Epithelial cell of prostate (primary cell): ENCODE measurements at regions not wholly inside any gene's neighbourhood (a gene's known extent, or its start where the extent isn't known, plus 50 kb on each side); places are given as distances from the start of the nearest gene placed in this dataset.

Experiments
- DNase-seq: peaks from one replicate; pipeline ENCODE4 v3.0.0-alpha.2; 2011; ENCODE audit warnings: low read depth, low spot score
- H3K27ac ChIP-seq: fragments of 450-650 bp; 2 replicates; pipeline ENCODE4 v1.5.1; 2017; ENCODE audit warnings: mild to moderate bottlenecking

- DNase-seq = no peak
- H3K27ac ChIP-seq = no peak overlapping the region
Observed at GRCh38 chr10:52939894-52940293, 167.3 kb upstream of the MBL2 start.

GRCh38 chr10:52933748-52934147 is 161.2 kb upstream of the MBL2 start:
- H3K27ac ChIP-seq = no peak overlapping the region
- no peak for DNase-seq

GRCh38 chr10:52927678-52928077 is 155.1 kb upstream of the MBL2 start:
- DNase-seq = no peak
- no peak overlapping the region for H3K27ac ChIP-seq

GRCh38 chr10:52923520-52923919 is 150.9 kb upstream of the MBL2 start:
- no peak for DNase-seq
- H3K27ac ChIP-seq = no peak overlapping the region

- DNase-seq = no peak
Observed at GRCh38 chr10:52918714-52919305, 146.2 kb upstream of the MBL2 start.

GRCh38 chr10:52915391-52915790 is 142.8 kb upstream of the MBL2 start:
- DNase-seq = no peak
- H3K27ac ChIP-seq = no peak overlapping the region

More at GRCh38 chr10:52918714-52919305, 146.2 kb upstream of the MBL2 start:
- no peak overlapping the region for H3K27ac ChIP-seq

GRCh38 chr10:52911163-52911562 is 138.6 kb upstream of the MBL2 start:
- H3K27ac ChIP-seq = no peak overlapping the region
- no peak for DNase-seq

- DNase-seq = no peak
- H3K27ac ChIP-seq = no peak overlapping the region
Observed at GRCh38 chr10:52908478-52908877, 135.9 kb upstream of the MBL2 start.

- peak; percentile 40 for DNase-seq
- H3K27ac ChIP-seq = no peak overlapping the region
Observed at GRCh38 chr10:52906046-52906445, 133.5 kb upstream of the MBL2 start.

GRCh38 chr10:52903397-52903938 is 130.9 kb upstream of the MBL2 start:
- no peak overlapping the region for H3K27ac ChIP-seq
- no peak for DNase-seq

- DNase-seq = no peak
- H3K27ac ChIP-seq = no peak overlapping the region
Observed at GRCh38 chr10:52900593-52900992, 128.0 kb upstream of the MBL2 start.

- no peak overlapping the region for H3K27ac ChIP-seq
- peak; percentile 53 for DNase-seq
Observed at GRCh38 chr10:52897162-52897561, 124.6 kb upstream of the MBL2 start.

- DNase-seq = no peak
- no peak overlapping the region for H3K27ac ChIP-seq
Observed at GRCh38 chr10:52895059-52895458, 122.5 kb upstream of the MBL2 start.

- DNase-seq = no peak
- H3K27ac ChIP-seq = no peak overlapping the region
Observed at GRCh38 chr10:52890281-52890680, 117.7 kb upstream of the MBL2 start.

GRCh38 chr10:52889611-52890010 is 117.0 kb upstream of the MBL2 start:
- H3K27ac ChIP-seq = no peak overlapping the region
- DNase-seq = no peak

- DNase-seq = peak; percentile 96
- H3K27ac ChIP-seq = peak overlapping the region; percentile 60
Observed at GRCh38 chr10:52883996-52884871, 111.7 kb upstream of the MBL2 start.

GRCh38 chr10:52879091-52879807 is 106.7 kb upstream of the MBL2 start:
- no peak overlapping the region for H3K27ac ChIP-seq
- DNase-seq = peak; percentile 12

GRCh38 chr10:52877451-52877850 is 104.9 kb upstream of the MBL2 start:
- DNase-seq = no peak
- no peak overlapping the region for H3K27ac ChIP-seq

- H3K27ac ChIP-seq = no peak overlapping the region
- no peak for DNase-seq
Observed at GRCh38 chr10:52875336-52875735, 102.8 kb upstream of the MBL2 start.

GRCh38 chr10:52874581-52874980 is 102.0 kb upstream of the MBL2 start:
- DNase-seq = no peak
- no peak overlapping the region for H3K27ac ChIP-seq
